Thoracic aorta (tissue), 2 donors: ENCODE measurements at regions not wholly inside any gene's neighbourhood (a gene's known extent, or its start where the extent isn't known, plus 50 kb on each side); places are given as distances from the start of the nearest gene placed in this dataset.

Source experiments
- ATAC-seq: fragments of 150-250 bp; one replicate; pipeline ENCODE4 v1.8.0; 2017; ENCODE audit warnings: low read depth; ENCODE audit not compliant: insufficient number of reproducible peaks, low FRiP score
- DNase-seq: peaks from one replicate; pipeline ENCODE4 v3.0.0-alpha.2; 2020; ENCODE audit warnings: low spot score
- H3K27ac ChIP-seq, 2 donors: fragments of 200-600 bp; sonication (generic); 1 replicate in 1 of 2; 2 replicates in 1 of 2; pipeline ENCODE4 v1.5.1; 2016; ENCODE audit warnings: mild to moderate bottlenecking in 2 of 2, moderate library complexity in 2 of 2
- H3K27me3 ChIP-seq: fragments of 200-600 bp; sonication (generic); replicated peaks from 2 replicates; pipeline ENCODE4 v1.6.0; 2016; ENCODE audit warnings: mild to moderate bottlenecking; ENCODE audit not compliant: insufficient read depth
- H3K36me3 ChIP-seq: fragments of 200-600 bp; sonication (generic); one replicate; pipeline ENCODE4 v1.5.1; 2016
- H3K4me1 ChIP-seq, 2 donors: fragments of 200-600 bp; sonication (generic); 1 replicate in 1 of 2; 2 replicates in 1 of 2; pipeline versions ENCODE4 v1.5.1 to v1.6.0; 2016; ENCODE audit warnings: low read depth in 2 of 2, mild to moderate bottlenecking in 1 of 2; ENCODE audit not compliant: control insufficient read depth in 1 of 2
- H3K4me3 ChIP-seq: fragments of 200-600 bp; sonication (generic); 2 replicates; pipeline ENCODE4 v1.5.1; 2016; ENCODE audit warnings: mild to moderate bottlenecking
- H3K9me3 ChIP-seq: fragments of 200-600 bp; sonication (generic); 2 replicates; pipeline ENCODE4 v1.5.1; 2016
- TF ChIP-seq, protein P1 (sequence below): fragments of 200-600 bp; sonication (generic); IDR thresholded peaks from one replicate; pipeline ENCODE4 v1.5.1; 2019; ENCODE audit warnings: antibody characterized with exemption

- Histone ChIP-seq H3K9me3 (no peaks in the 10 kb centered on the region), H3K27ac (no peak overlapping the region), H3K4me1 (no peaks in the 10 kb centered on the region), H3K4me3 (no peak overlapping the region), H3K36me3 (no peaks in the 10 kb centered on the region), H3K27me3 (no peaks in the 10 kb centered on the region)
- DNase-seq (no peak), ATAC-seq (no peak)
- TF ChIP-seq, protein P1, sequence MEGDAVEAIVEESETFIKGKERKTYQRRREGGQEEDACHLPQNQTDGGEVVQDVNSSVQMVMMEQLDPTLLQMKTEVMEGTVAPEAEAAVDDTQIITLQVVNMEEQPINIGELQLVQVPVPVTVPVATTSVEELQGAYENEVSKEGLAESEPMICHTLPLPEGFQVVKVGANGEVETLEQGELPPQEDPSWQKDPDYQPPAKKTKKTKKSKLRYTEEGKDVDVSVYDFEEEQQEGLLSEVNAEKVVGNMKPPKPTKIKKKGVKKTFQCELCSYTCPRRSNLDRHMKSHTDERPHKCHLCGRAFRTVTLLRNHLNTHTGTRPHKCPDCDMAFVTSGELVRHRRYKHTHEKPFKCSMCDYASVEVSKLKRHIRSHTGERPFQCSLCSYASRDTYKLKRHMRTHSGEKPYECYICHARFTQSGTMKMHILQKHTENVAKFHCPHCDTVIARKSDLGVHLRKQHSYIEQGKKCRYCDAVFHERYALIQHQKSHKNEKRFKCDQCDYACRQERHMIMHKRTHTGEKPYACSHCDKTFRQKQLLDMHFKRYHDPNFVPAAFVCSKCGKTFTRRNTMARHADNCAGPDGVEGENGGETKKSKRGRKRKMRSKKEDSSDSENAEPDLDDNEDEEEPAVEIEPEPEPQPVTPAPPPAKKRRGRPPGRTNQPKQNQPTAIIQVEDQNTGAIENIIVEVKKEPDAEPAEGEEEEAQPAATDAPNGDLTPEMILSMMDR = no peak
Observed at GRCh38 chr6:1201547-1202200, 110.2 kb upstream of the FOXQ1 start.

DNA sequence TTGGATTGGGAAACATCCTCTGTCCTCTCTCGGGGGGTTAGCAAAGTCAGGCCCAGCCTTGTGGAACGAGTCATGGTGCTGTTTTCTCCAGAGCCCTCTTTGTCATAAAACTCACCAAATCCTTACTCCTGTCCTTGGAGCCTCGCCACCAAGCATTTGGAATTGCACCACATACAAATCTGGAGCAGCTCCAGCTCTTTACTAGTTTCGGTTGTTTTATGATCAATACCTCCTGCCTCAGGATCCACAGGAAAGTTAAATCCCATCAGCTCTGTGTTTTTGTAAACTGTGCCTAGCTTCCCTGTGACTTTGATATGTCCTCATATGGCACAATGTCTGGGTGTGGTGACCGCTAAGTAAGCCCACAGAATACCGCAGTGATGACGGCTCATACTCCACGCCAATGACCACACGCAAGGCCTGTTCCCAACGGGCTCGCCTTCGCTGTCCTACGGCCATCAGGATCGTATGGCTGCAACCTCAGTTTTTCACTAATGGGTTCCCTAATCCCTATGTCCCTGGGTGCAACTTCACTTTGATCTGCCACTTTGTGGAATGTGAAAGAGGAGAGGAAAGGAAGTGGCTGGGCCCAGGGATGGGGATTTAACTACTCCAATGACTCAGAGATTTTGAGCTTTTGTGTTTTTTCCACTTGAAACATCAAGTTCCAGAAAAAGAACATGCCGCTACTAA, 111.3 kb upstream of the FOXQ1 start:
- no peak for ATAC-seq
- no peaks in the 10 kb centered on the region for H3K4me1 ChIP-seq
- peaks cover 8% of the 10 kb centered on the region for H3K9me3 ChIP-seq
- TF ChIP-seq, protein P1 = no peak
- no peak for DNase-seq
- no peak overlapping the region for H3K4me3 ChIP-seq
- no peak overlapping the region for H3K27ac ChIP-seq
- no peaks in the 10 kb centered on the region for H3K27me3 ChIP-seq
- H3K36me3 ChIP-seq = no peaks in the 10 kb centered on the region

DNA sequence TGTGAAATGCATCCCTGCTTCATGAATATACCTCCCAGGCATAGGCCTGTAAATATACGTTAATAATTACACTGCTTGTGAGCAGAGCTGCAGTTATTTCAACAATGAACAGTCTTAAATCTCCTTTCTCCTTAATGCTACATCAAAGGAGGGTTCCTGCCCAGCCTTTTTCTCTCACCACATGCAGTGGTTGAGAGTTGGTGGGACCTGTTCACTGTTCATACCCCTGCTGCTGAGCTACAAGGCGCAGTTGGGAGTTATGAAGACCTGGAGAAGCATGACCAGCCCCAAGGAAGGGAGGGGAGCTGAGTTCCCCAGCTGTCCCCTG, 111.9 kb upstream of the FOXQ1 start:
- DNase-seq (no peak), ATAC-seq (no peak)
- H3K4me1 ChIP-seq = no peaks in the 10 kb centered on the region
- H3K27me3 ChIP-seq = no peaks in the 10 kb centered on the region
- H3K9me3 ChIP-seq = peaks cover 11% of the 10 kb centered on the region
- no peak overlapping the region for H3K4me3 ChIP-seq
- no peak overlapping the region for H3K27ac ChIP-seq
- no peaks in the 10 kb centered on the region for H3K36me3 ChIP-seq
- TF ChIP-seq, protein P1 = no peak

DNA sequence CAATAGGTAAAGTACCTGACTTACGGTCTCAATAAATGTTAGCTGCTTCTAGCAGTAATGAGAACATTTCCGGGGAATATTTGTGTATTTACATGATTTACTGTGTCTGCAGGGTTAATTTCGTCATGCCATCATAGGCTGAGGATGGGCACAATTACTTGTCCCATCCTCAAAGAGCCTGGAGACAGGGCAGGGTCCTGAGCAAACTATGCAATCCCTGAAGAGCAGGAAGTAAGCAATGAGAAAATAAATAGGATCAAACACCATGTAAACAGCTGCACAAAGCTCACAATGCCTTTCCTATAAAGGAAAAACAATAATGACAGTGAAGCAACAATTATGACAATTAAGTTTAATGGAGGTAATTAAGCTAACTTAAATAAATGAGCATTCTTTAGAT, 114.6 kb upstream of the FOXQ1 start:
- Histone ChIP-seq H3K4me3 (no peak overlapping the region), H3K27ac (no peak overlapping the region), H3K27me3 (no peaks in the 10 kb centered on the region), H3K36me3 (no peaks in the 10 kb centered on the region), H3K4me1 (no peaks in the 10 kb centered on the region), H3K9me3 (peaks cover 14% of the 10 kb centered on the region)
- no peak for DNase-seq
- TF ChIP-seq, protein P1 = no peak
- no peak for ATAC-seq

DNA sequence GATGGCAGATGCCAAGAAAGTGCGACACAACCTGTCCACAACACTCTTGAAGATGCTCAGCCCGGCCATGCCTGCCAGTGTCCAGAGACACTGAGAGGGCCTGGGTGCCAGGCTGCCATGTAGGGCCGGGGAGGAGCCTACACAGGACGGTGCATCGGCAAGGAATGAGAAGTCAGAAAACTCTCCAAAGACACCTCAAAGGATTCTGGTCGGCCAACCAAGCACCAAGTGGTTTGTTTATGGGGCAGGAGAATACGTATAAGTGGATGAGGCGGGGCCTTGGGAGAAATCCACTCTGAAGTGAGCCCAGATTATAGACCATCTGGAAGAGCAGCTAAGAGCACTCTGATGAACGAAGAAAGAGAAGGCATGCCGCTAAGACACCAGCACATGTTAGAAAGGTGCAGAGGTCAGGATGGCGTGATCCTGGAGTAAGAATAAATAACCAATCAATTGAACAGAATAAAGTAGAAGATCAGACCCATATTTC, 120.7 kb upstream of the FOXQ1 start:
- Histone ChIP-seq H3K27me3 (no peaks in the 10 kb centered on the region), H3K4me1 (no peaks in the 10 kb centered on the region), H3K36me3 (no peaks in the 10 kb centered on the region), H3K4me3 (no peak overlapping the region), H3K9me3 (peaks cover 13% of the 10 kb centered on the region), H3K27ac (no peak overlapping the region)
- ATAC-seq (no peak), DNase-seq (no peak)
- TF ChIP-seq, protein P1 = no peak
